ENCODE measurements at regions not wholly inside any gene's neighbourhood (a gene's known extent, or its start where the extent isn't known, plus 50 kb on each side); places are given as distances from the start of the nearest gene placed in this dataset.

DNA sequence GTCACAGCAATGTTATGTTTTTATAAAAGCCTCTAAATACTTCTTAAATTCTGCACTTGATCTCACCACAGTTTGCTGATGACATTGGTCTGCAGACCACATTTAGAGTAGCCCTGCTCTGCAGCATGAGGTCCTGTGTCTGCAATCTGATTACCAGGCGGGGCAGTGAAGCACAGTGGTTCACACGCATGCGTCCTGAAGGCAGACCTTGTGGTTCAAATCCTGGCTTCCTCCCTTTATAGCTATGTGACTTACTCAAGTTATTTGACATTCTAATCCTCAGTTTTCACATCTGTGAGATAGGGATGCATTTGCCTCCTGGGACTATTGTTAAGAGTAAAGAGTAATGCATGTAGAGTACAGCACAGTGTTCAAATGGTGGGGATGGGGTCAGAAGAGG, 50.3 kb downstream of the BMAL2 start:
- no peak for DNase-seq (ENCODE audit: low read depth in 2 of 2)

GRCh38 chr12:27383429-27384260, 51.0 kb downstream of the BMAL2 start:
- peak; percentile 18 to 39 for DNase-seq (ENCODE audit: low read depth in 2 of 2)

GRCh38 chr12:27384261-27384590, 51.6 kb downstream of the BMAL2 start:
- DNase-seq (ENCODE audit: low read depth in 2 of 2): no peak

GRCh38 chr12:27385766-27386564, 53.3 kb downstream of the BMAL2 start:
- no peak for DNase-seq (ENCODE audit: low read depth in 2 of 2)

- DNase-seq (ENCODE audit: low read depth in 2 of 2): no peak
Observed at GRCh38 chr12:27387473-27387872, 54.8 kb downstream of the BMAL2 start.

GRCh38 chr12:27388650-27389049, 56.0 kb downstream of the BMAL2 start:
- no peak for DNase-seq (ENCODE audit: low read depth in 2 of 2)

GRCh38 chr12:27394676-27395075, 51.9 kb upstream of the SMCO2 start:
- no peak for DNase-seq (ENCODE audit: low read depth in 2 of 2)

GRCh38 chr12:27396216-27396815, 50.2 kb upstream of the SMCO2 start:
- DNase-seq (ENCODE audit: low read depth in 2 of 2): no peak

All from activated CD8-positive, alpha-beta memory T cell treated with anti-CD3 and anti-CD28 coated beads for 4 hours (primary cell).